K562 (cell line): ENCODE measurements at regions not wholly inside any gene's neighbourhood (a gene's known extent, or its start where the extent isn't known, plus 50 kb on each side); places are given as distances from the start of the nearest gene placed in this dataset.

ENCODE experiments used
- ATAC-seq: fragments of 200-7000 bp; cut with Tn5 transposase; 3 replicates; pipeline ENCODE4 v1.9.1; 2020; ENCODE audit warnings: moderate library complexity
- BruUV-seq: library from RNA; stranded (reverse); fragments of 400-500 nt; replicated peaks from 2 replicates; lab custom pipeline; 2021; lab: Mats Ljungman, UMichigan
- CTCF ChIA-PET: fragments of 300-600 bp; formaldehyde crosslinking; extraction: SDS; loops from one replicate; lab custom pipeline; 2021; ENCODE audit warnings: low intra/inter-chr PET ratio; lab: Yijun Ruan, JAX
- POLR2A ChIA-PET: fragments of 300-600, 350-650 bp; sonication (Branson Sonifier 250); formaldehyde crosslinking; extraction: SDS; loops from one replicate; lab custom pipeline; 2021; ENCODE audit warnings: antibody characterized with exemption, inconsistent platforms; lab: Yijun Ruan, JAX
- DNase-seq, 4 experiments: peaks; one replicate each; pipeline versions ENCODE4 v3.0.0 to v3.0.0-alpha.2; 2011 to 2018; ENCODE audit warnings: low spot score in 3 of 4, mixed read lengths in 3 of 4; ENCODE audit errors: extremely low read depth in 1 of 4
- FAIRE-seq: peaks from 2 replicates; lab custom pipeline; 2011; peaks lifted over from hg19 to GRCh38; lab: Jason Lieb, UNC
- H2AFZ ChIP-seq: 2 replicates; pipeline ENCODE4 v1.6.0; 2011; ENCODE audit warnings: low read depth, low read length, control low read depth, inconsistent platforms
- H3K27ac ChIP-seq: fragments of 200-600 bp; 3 replicates; pipeline ENCODE4 v1.8.0; 2011; ENCODE audit warnings: low read depth, mild to moderate bottlenecking, control low read depth, inconsistent platforms, low read length, moderate library complexity, mixed read lengths; ENCODE audit errors: extremely low read depth
- H3K27me3 ChIP-seq, 2 experiments: fragments of 300-600 bp in 1 of 2; 2 replicates in 1 of 2; 3 replicates in 1 of 2; pipeline versions ENCODE4 v1.6.0 to v1.8.0; 2011; ENCODE audit warnings: inconsistent platforms in 2 of 2, low read length in 2 of 2, mild to moderate bottlenecking in 1 of 2, mixed read lengths in 1 of 2, moderate library complexity in 1 of 2; ENCODE audit not compliant: control insufficient read depth in 2 of 2, insufficient read depth in 2 of 2
- H3K36me3 ChIP-seq: fragments of 300-600 bp; 3 replicates; pipeline ENCODE4 v1.8.0; 2011; ENCODE audit warnings: mild to moderate bottlenecking, low read length, inconsistent platforms; ENCODE audit not compliant: control insufficient read depth, insufficient read depth
- H3K4me1 ChIP-seq, 2 experiments: fragments of 200-600 bp in 1 of 2; replicated peaks in 1 of 2; 2 replicates in 1 of 2; 3 replicates in 1 of 2; pipeline versions ENCODE4 v1.5.1 to v1.8.0; 2011; ENCODE audit warnings: inconsistent platforms in 2 of 2, low read length in 2 of 2, mild to moderate bottlenecking in 1 of 2, mixed read lengths in 1 of 2, moderate library complexity in 1 of 2; ENCODE audit not compliant: control insufficient read depth in 2 of 2, insufficient read depth in 2 of 2
- H3K4me2 ChIP-seq: 2 replicates; pipeline ENCODE4 v1.6.1; 2011; ENCODE audit warnings: low read length, control low read depth, inconsistent platforms, mixed read lengths; ENCODE audit not compliant: insufficient read depth
- H3K4me3 ChIP-seq: fragments of 200-600 bp; sonication (generic), shearing (Covaris generic); 2 replicates; pipeline ENCODE4 v1.5.1; 2016; ENCODE audit warnings: control low read depth, inconsistent platforms
- H3K79me2 ChIP-seq: fragments of 200-600 bp; 3 replicates; pipeline ENCODE4 v1.8.0; 2011; ENCODE audit warnings: low read length, inconsistent platforms; ENCODE audit not compliant: control insufficient read depth, insufficient read depth
- H3K9ac ChIP-seq, 2 experiments: 2 replicates each; pipeline versions ENCODE4 v1.6.0 to v1.6.1; 2011; ENCODE audit warnings: low read depth in 2 of 2, low read length in 2 of 2, control low read depth in 1 of 2, inconsistent platforms in 1 of 2, mild to moderate bottlenecking in 1 of 2, mixed read lengths in 1 of 2; ENCODE audit not compliant: insufficient read depth in 1 of 2
- H3K9me1 ChIP-seq: one replicate; pipeline ENCODE4 v1.6.0; 2011; ENCODE audit warnings: inconsistent platforms, mild to moderate bottlenecking, low read length, moderate library complexity; ENCODE audit not compliant: control insufficient read depth, insufficient read depth
- H3K9me3 ChIP-seq: replicated peaks from 2 replicates; pipeline ENCODE4 v1.5.1; 2011; ENCODE audit warnings: low read depth, low read length, inconsistent platforms; ENCODE audit not compliant: control insufficient read depth, insufficient read depth
- H4K20me1 ChIP-seq: replicated peaks from 2 replicates; pipeline ENCODE4 v1.6.1; 2011; ENCODE audit warnings: low read length, inconsistent platforms, mixed read lengths; ENCODE audit not compliant: control insufficient read depth, insufficient read depth
- CBX5 ChIP-seq: IDR thresholded peaks from 2 replicates; pipeline ENCODE4 v1.6.1; 2014; ENCODE audit warnings: low read depth, borderline replicate concordance
- CEBPB ChIP-seq: fragments of 450-650 bp; IDR thresholded peaks from 2 replicates; pipeline ENCODE4 v1.6.1; 2016; ENCODE audit warnings: missing genetic modification characterization, missing compliant biosample characterization
- GABPB1 ChIP-seq: sonication (generic); formaldehyde crosslinking; IDR thresholded peaks from 2 replicates; pipeline ENCODE4 v1.8.0; 2022; ENCODE audit warnings: mild to moderate bottlenecking, missing genetic modification reagents
- MED1 ChIP-seq: sonication (generic); formaldehyde crosslinking; IDR thresholded peaks from 2 replicates; pipeline ENCODE4 v1.8.1; 2023; ENCODE audit warnings: missing genetic modification reagents, borderline replicate concordance
- NR2C1 ChIP-seq, 2 experiments: fragments of 450-650 bp; IDR thresholded peaks; 2 replicates each; pipeline ENCODE4 v1.6.1; 2017; ENCODE audit warnings: mild to moderate bottlenecking in 2 of 2, antibody characterized with exemption in 1 of 2, inconsistent platforms in 1 of 2, missing compliant biosample characterization in 1 of 2, missing genetic modification characterization in 1 of 2
- PURB ChIP-seq: sonication (generic); formaldehyde crosslinking; IDR thresholded peaks from 2 replicates; pipeline ENCODE4 v1.9.0; 2021; ENCODE audit warnings: low read depth, mild to moderate bottlenecking, missing genetic modification reagents
- PYGO2 ChIP-seq: fragments of 450-650 bp; IDR thresholded peaks from 2 replicates; pipeline ENCODE4 v1.6.1; 2016; ENCODE audit warnings: mild to moderate bottlenecking, missing genetic modification characterization, moderate library complexity, missing compliant biosample characterization
- SRSF7 ChIP-seq: fragments of 200-400 bp; formaldehyde crosslinking; optimal IDR thresholded peaks from 2 replicates; pipeline ENCODE3; 2017; ENCODE audit warnings: mild to moderate bottlenecking, low read depth, low read length
- WHSC1 ChIP-seq: IDR thresholded peaks from one replicate; pipeline ENCODE4 v1.6.1; 2012; ENCODE audit warnings: low read length, control low read depth, inconsistent platforms
- ZNF354B ChIP-seq: fragments of 250-450 bp; sonication (Bioruptor Pico); IDR thresholded peaks from 2 replicates; pipeline ENCODE4 v1.4.0; 2020
- WGBS: fragments of 100-300 bp; shearing (Covaris generic); methylation state at CpG from one replicate; pipeline ENCODE4 v1.1.6; 2016; ENCODE audit warnings: low coverage, mixed read lengths; ENCODE audit not compliant: insufficient coverage; ENCODE audit errors: missing lambda C conversion rate; 5-methylcytosine and 5-hydroxymethylcytosine counted together
- in situ Hi-C: fragments of 300-500 bp; cut with MboI; formaldehyde crosslinking; loops from 4 replicates; pipeline ENCODE4 v1.15.0; 2018; ENCODE audit warnings: inconsistent platforms, mixed read lengths
- intact Hi-C: fragments of 100-400 bp; cut with micrococcal nuclease; formaldehyde crosslinking; loops from 2 replicates; pipeline ENCODE4 v1.14.2; 2022
- TF ChIP-seq, protein P1 (sequence below): fragments of 250-450 bp; sonication (Bioruptor Pico); IDR thresholded peaks from 2 replicates; pipeline ENCODE4 v1.5.0; 2020; ENCODE audit warnings: mild to moderate bottlenecking, borderline replicate concordance

DNA sequence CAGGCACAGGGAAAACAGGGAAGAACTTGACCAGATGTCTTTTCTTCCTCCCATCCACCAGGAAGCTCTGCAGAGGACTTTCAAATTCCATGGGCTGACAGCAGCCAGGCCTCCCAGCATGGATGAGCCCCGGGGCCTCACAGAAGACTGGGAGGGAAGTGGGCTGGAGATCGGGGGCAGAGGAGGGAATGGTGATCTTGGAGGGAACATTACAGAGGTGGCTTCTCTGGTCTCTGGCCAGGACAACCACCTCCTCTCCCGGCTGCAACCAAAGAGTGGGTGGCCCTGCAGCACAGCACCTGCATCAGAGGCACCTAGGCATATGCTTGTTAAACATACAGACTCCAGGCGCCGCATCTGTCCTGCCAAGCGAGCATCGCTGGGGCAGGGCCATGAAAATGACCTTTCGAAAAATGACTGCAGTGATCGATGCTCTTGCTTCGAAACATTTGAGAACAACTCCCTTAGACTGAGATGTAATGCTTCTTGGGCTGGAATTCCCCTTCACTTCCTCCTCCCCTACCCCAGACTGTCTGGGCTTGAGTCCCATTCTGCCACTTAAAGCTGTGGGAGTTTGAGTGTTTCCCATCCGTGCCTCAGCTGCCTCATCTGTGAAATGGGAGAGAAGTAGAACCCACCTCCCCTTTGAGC is 68.7 kb upstream of the UNC5A start:
- in situ Hi-C loops, result loop anchor here (10.0 kb wide), 1 partner anchor 937 kb away; no protein-coding TSS in a partner anchor
- no TSS peak for BruUV-seq
- no peak for FAIRE-seq

More for the DNA sequence above, 68.7 kb upstream of the UNC5A start:
- TF ChIP-seq CEBPB (no peak), GABPB1 (CRISPR knock-in tag) (no peak), PURB (no peak), PYGO2 (tag) (no peak), WHSC1 (no peak), SRSF7 (no peak), MED1 (no peak), CBX5 (no peak), NR2C1 (IDR thresholded peaks at IDR 0.05) (no peak), NR2C1 (tag; IDR thresholded peaks at IDR 0.05) (no peak), ZNF354B (CRISPR knock-in tag) (no peak)
- TF ChIP-seq, protein P1, sequence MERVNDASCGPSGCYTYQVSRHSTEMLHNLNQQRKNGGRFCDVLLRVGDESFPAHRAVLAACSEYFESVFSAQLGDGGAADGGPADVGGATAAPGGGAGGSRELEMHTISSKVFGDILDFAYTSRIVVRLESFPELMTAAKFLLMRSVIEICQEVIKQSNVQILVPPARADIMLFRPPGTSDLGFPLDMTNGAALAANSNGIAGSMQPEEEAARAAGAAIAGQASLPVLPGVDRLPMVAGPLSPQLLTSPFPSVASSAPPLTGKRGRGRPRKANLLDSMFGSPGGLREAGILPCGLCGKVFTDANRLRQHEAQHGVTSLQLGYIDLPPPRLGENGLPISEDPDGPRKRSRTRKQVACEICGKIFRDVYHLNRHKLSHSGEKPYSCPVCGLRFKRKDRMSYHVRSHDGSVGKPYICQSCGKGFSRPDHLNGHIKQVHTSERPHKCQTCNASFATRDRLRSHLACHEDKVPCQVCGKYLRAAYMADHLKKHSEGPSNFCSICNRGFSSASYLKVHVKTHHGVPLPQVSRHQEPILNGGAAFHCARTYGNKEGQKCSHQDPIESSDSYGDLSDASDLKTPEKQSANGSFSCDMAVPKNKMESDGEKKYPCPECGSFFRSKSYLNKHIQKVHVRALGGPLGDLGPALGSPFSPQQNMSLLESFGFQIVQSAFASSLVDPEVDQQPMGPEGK (CRISPR knock-in tag), result no peak
- no peak for ATAC-seq
- Histone ChIP-seq H2AFZ (no peak overlapping the region), H3K79me2 (no peaks in the 10 kb centered on the region), H3K9me3 (no peaks in the 10 kb centered on the region), H3K9ac (no peak overlapping the region), H3K27ac (no peak overlapping the region), H3K4me3 (no peak overlapping the region), H3K4me2 (no peak overlapping the region), H3K36me3 (no peaks in the 10 kb centered on the region), H3K4me1 (peaks cover 0 to 18% of the 10 kb centered on the region in 2 experiments; a peak in 2 of 5 replicates), H4K20me1 (peaks cover 18% of the 10 kb centered on the region), H3K27me3 (peaks cover 74 to 90% of the 10 kb centered on the region in 2 experiments), H3K9me1 (no peaks in the 10 kb centered on the region)
- ChIA-PET POLR2A (interaction anchor here (0.7 kb wide), 1 partner anchor 11 kb away, joined by 3 read pairs; no protein-coding TSS in a partner anchor), CTCF (no interaction called here)
- intact Hi-C loops, result no loop called here
- 0% methylated on average over 11 of the region's 11 CpGs for WGBS
- DNase-seq, result no peak
